HCT116 (cell line): ENCODE measurements at regions not wholly inside any gene's neighbourhood (a gene's known extent, or its start where the extent isn't known, plus 50 kb on each side); places are given as distances from the start of the nearest gene placed in this dataset.

Source experiments
- ATAC-seq: fragments of 200-7000 bp; cut with Tn5 transposase; 2 replicates; pipeline ENCODE4 v1.9.1; 2020; ENCODE audit warnings: mild to moderate bottlenecking, moderate library complexity
- BruUV-seq: library from RNA; stranded (reverse); fragments of 400-500 nt; replicated peaks from 2 replicates; lab custom pipeline; 2021; lab: Mats Ljungman, UMichigan
- CTCF ChIA-PET: fragments of 300-600 bp; sonication (Branson Sonifier 250); formaldehyde crosslinking; loops from one replicate; lab custom pipeline; 2021; ENCODE audit warnings: antibody characterized with exemption; lab: Charles Lee
- POLR2A ChIA-PET: fragments of 300-600, 350-600 bp; sonication (Branson Sonifier 250); formaldehyde crosslinking; loops from one replicate; lab custom pipeline; 2021; ENCODE audit warnings: antibody characterized with exemption; lab: Charles Lee
- RAD21 ChIA-PET, 2 experiments: fragments of 300-600 bp; sonication (Branson Sonifier 250); formaldehyde crosslinking; loops; one replicate each; lab custom pipeline; 2023; ENCODE audit warnings: low total read pairs in 2 of 2; ENCODE audit not compliant: uncharacterized antibody in 2 of 2, unreplicated experiment in 2 of 2, low non-redundant PET in 1 of 2; lab: Charles Lee
- DNase-seq: peaks from one replicate; pipeline ENCODE4 v3.0.0-alpha.2; 2010; ENCODE audit warnings: low read depth, low spot score
- H2AFZ ChIP-seq: fragments of 200-600 bp; shearing (Covaris generic), sonication (generic); 2 replicates; pipeline ENCODE4 v1.6.1; 2017; ENCODE audit warnings: low read depth, mixed run types, mixed read lengths, antibody characterized with exemption, low read length; ENCODE audit not compliant: poor library complexity, severe bottlenecking
- H3K27ac ChIP-seq: 2 replicates; pipeline ENCODE4 v1.5.1; 2012; ENCODE audit warnings: low read depth, low read length
- H3K27me3 ChIP-seq: fragments of 200-600 bp; sonication (generic); 2 replicates; pipeline ENCODE4 v1.6.1; 2016; ENCODE audit warnings: mixed run types, low read length, mixed read lengths; ENCODE audit not compliant: insufficient read depth
- H3K36me3 ChIP-seq, 2 experiments: fragments of 200-500 bp in 1 of 2; fragments of 200-600 bp in 1 of 2; sonication (Bioruptor generic) in 1 of 2; sonication (generic) in 1 of 2; 2 replicates each; pipeline versions ENCODE4 v1.5.1 to v1.6.1; 2014 to 2016; ENCODE audit warnings: low read length in 2 of 2, inconsistent platforms in 1 of 2, mixed read lengths in 1 of 2, mixed run types in 1 of 2; ENCODE audit not compliant: insufficient read depth in 2 of 2, control insufficient read depth in 1 of 2
- H3K4me1 ChIP-seq, 2 experiments: fragments of 200-600 bp in 1 of 2; sonication (generic) in 1 of 2; 2 replicates each; pipeline versions ENCODE4 v1.5.1 to v1.6.1; 2012 to 2017; ENCODE audit warnings: low read length in 2 of 2, inconsistent platforms in 1 of 2, mild to moderate bottlenecking in 1 of 2, mixed read lengths in 1 of 2, mixed run types in 1 of 2, moderate library complexity in 1 of 2; ENCODE audit not compliant: insufficient read depth in 2 of 2, control insufficient read depth in 1 of 2
- H3K4me2 ChIP-seq: fragments of 200-600 bp; sonication (generic); 2 replicates; pipeline ENCODE4 v1.6.1; 2017; ENCODE audit warnings: mixed run types, low read length, mixed read lengths
- H3K4me3 ChIP-seq, 2 experiments: fragments of 200-600 bp in 1 of 2; sonication (generic) in 1 of 2; replicated peaks in 1 of 2; 2 replicates each; pipeline ENCODE4 v1.5.1; 2011 to 2016; ENCODE audit warnings: low read length in 2 of 2, control low read depth in 1 of 2, low read depth in 1 of 2, mild to moderate bottlenecking in 1 of 2, mixed read lengths in 1 of 2, mixed run types in 1 of 2
- H3K79me2 ChIP-seq: fragments of 200-600 bp; sonication (generic); 2 replicates; pipeline ENCODE4 v1.6.1; 2017; ENCODE audit warnings: mild to moderate bottlenecking, mixed run types, low read length, moderate library complexity, mixed read lengths; ENCODE audit not compliant: insufficient read depth
- H3K9ac ChIP-seq: fragments of 200-600 bp; sonication (generic); 2 replicates; pipeline ENCODE4 v1.6.1; 2016; ENCODE audit warnings: low read length, mixed read lengths
- H3K9me2 ChIP-seq: fragments of 200-600 bp; sonication (generic), shearing (Covaris generic); 2 replicates; pipeline ENCODE4 v1.6.1; 2017; ENCODE audit warnings: mixed run types, mild to moderate bottlenecking, moderate library complexity; ENCODE audit not compliant: insufficient read depth
- H3K9me3 ChIP-seq, 2 experiments: fragments of 200-500 bp in 1 of 2; fragments of 200-600 bp in 1 of 2; sonication (Bioruptor generic) in 1 of 2; sonication (generic) in 1 of 2; 2 replicates each; pipeline ENCODE4 v1.6.1; 2014 to 2017; ENCODE audit warnings: low read length in 2 of 2, mixed read lengths in 2 of 2, inconsistent platforms in 1 of 2, low read depth in 1 of 2, mild to moderate bottlenecking in 1 of 2, mixed run types in 1 of 2, moderate library complexity in 1 of 2; ENCODE audit not compliant: control insufficient read depth in 1 of 2, insufficient read depth in 1 of 2
- H4K20me1 ChIP-seq: fragments of 200-600 bp; sonication (generic), shearing (Covaris generic); 2 replicates; pipeline ENCODE4 v1.6.1; 2017; ENCODE audit warnings: mixed run types, mild to moderate bottlenecking, moderate library complexity; ENCODE audit not compliant: insufficient read depth
- ATF3 ChIP-seq: IDR thresholded peaks from 2 replicates; pipeline ENCODE4 v1.6.1; 2012
- CBX3 ChIP-seq: IDR thresholded peaks from 2 replicates; pipeline ENCODE4 v1.6.1; 2012; ENCODE audit warnings: low read depth
- EGR1 ChIP-seq: IDR thresholded peaks from 2 replicates; pipeline ENCODE4 v1.6.1; 2012; ENCODE audit warnings: low read depth
- JUND ChIP-seq: IDR thresholded peaks from 2 replicates; pipeline ENCODE4 v1.6.1; 2012
- POLR2A ChIP-seq: IDR thresholded peaks from 2 replicates; pipeline ENCODE4 v1.7.0; 2011; ENCODE audit warnings: borderline replicate concordance; ENCODE audit not compliant: insufficient read depth, insufficient read length; ENCODE audit errors: extremely low read depth
- SIN3A ChIP-seq: IDR thresholded peaks from 2 replicates; pipeline ENCODE4 v1.6.1; 2012; ENCODE audit warnings: low read depth
- SRF ChIP-seq: IDR thresholded peaks from 2 replicates; pipeline ENCODE4 v1.6.1; 2012; ENCODE audit warnings: low read depth
- TCF7L2 ChIP-seq: IDR thresholded peaks from 2 replicates; pipeline ENCODE4 v1.7.0; 2011; ENCODE audit warnings: borderline replicate concordance, inconsistent platforms; ENCODE audit not compliant: insufficient read depth, insufficient read length; ENCODE audit errors: extremely low read depth
- ZFX ChIP-seq: fragments of 450-650 bp; IDR thresholded peaks from 2 replicates; pipeline ENCODE4 v1.6.1; 2017
- ZNF274 ChIP-seq: fragments of 200-500 bp; sonication (Bioruptor generic); IDR thresholded peaks from 2 replicates; pipeline ENCODE4 v1.6.1; 2014; ENCODE audit warnings: mild to moderate bottlenecking, low read depth, low read length, inconsistent platforms
- intact Hi-C: fragments of 100-400 bp; cut with micrococcal nuclease; formaldehyde crosslinking; loops from 2 replicates; pipeline ENCODE4 v1.10.0; 2022
- TF ChIP-seq, protein P1 (sequence below): IDR thresholded peaks from 2 replicates; pipeline ENCODE4 v1.6.1; 2012; ENCODE audit warnings: low read depth
- TF ChIP-seq, protein P2 (sequence below), 3 experiments: fragments of 200-600 bp in 1 of 3; sonication (generic) in 1 of 3; IDR thresholded peaks in 2 of 3; conservative IDR thresholded peaks in 1 of 3; 2 replicates each; pipeline ENCODE4 v1.5.1; 2012 to 2017; ENCODE audit warnings: low read depth in 2 of 3, low read length in 2 of 3, antibody characterized with exemption in 1 of 3, borderline replicate concordance in 1 of 3, control low read depth in 1 of 3, mild to moderate bottlenecking in 1 of 3, mixed read lengths in 1 of 3, mixed run types in 1 of 3, moderate library complexity in 1 of 3; ENCODE audit not compliant: insufficient read depth in 1 of 3

DNA sequence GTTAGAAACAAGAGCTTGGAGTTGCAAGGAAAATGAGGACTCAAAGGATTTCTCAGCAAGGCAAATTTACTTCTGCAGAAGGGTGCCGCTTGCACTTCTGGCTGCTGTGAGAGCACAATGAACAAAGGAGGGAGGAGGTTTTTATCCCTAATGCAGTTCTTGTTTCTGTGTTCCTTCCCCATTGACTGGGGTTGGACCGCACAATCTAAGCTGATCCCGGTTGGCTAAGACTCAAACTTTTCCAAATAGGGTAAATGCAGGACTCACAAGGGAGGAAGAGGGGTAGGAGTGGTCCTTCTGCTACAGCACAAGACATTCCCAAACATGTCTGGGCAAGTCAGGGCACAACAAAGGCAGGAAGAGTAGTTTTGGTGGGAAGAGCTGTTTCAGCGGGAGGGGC, 249.6 kb upstream of the MOCS1 start:
- intact Hi-C loops, result no loop called here
- Histone ChIP-seq H3K4me1 (no peaks in the 10 kb centered on the region), H3K4me3 (no peak overlapping the region), H3K27ac (no peak overlapping the region), H3K36me3 (no peaks in the 10 kb centered on the region), H3K9me2 (no peaks in the 10 kb centered on the region), H3K27me3 (0 out of 2 replicates have a peak, but pooled peaks cover 9% of the 10 kb centered on the region), H3K4me2 (no peak overlapping the region), H4K20me1 (no peaks in the 10 kb centered on the region), H3K79me2 (no peaks in the 10 kb centered on the region), H3K9me3 (peaks cover 3 to 5% of the 10 kb centered on the region in 2 experiments; a peak in 2 of 4 replicates), H2AFZ (no peak overlapping the region), H3K9ac (no peak overlapping the region)
- DNase-seq, result no peak
- POLR2A ChIA-PET, result no interaction called here
- TF ChIP-seq TCF7L2 (no peak), ZNF274 (no peak), POLR2A (no peak), SIN3A (no peak), CBX3 (no peak), ZFX (no peak), ATF3 (no peak), EGR1 (no peak), SRF (no peak), JUND (no peak)
- TF ChIP-seq, protein P1, sequence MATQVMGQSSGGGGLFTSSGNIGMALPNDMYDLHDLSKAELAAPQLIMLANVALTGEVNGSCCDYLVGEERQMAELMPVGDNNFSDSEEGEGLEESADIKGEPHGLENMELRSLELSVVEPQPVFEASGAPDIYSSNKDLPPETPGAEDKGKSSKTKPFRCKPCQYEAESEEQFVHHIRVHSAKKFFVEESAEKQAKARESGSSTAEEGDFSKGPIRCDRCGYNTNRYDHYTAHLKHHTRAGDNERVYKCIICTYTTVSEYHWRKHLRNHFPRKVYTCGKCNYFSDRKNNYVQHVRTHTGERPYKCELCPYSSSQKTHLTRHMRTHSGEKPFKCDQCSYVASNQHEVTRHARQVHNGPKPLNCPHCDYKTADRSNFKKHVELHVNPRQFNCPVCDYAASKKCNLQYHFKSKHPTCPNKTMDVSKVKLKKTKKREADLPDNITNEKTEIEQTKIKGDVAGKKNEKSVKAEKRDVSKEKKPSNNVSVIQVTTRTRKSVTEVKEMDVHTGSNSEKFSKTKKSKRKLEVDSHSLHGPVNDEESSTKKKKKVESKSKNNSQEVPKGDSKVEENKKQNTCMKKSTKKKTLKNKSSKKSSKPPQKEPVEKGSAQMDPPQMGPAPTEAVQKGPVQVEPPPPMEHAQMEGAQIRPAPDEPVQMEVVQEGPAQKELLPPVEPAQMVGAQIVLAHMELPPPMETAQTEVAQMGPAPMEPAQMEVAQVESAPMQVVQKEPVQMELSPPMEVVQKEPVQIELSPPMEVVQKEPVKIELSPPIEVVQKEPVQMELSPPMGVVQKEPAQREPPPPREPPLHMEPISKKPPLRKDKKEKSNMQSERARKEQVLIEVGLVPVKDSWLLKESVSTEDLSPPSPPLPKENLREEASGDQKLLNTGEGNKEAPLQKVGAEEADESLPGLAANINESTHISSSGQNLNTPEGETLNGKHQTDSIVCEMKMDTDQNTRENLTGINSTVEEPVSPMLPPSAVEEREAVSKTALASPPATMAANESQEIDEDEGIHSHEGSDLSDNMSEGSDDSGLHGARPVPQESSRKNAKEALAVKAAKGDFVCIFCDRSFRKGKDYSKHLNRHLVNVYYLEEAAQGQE, result no peak
- TF ChIP-seq, protein P2, sequence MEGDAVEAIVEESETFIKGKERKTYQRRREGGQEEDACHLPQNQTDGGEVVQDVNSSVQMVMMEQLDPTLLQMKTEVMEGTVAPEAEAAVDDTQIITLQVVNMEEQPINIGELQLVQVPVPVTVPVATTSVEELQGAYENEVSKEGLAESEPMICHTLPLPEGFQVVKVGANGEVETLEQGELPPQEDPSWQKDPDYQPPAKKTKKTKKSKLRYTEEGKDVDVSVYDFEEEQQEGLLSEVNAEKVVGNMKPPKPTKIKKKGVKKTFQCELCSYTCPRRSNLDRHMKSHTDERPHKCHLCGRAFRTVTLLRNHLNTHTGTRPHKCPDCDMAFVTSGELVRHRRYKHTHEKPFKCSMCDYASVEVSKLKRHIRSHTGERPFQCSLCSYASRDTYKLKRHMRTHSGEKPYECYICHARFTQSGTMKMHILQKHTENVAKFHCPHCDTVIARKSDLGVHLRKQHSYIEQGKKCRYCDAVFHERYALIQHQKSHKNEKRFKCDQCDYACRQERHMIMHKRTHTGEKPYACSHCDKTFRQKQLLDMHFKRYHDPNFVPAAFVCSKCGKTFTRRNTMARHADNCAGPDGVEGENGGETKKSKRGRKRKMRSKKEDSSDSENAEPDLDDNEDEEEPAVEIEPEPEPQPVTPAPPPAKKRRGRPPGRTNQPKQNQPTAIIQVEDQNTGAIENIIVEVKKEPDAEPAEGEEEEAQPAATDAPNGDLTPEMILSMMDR (IDR thresholded peaks at IDR 0.05 in 2 of 3, conservative IDR thresholded peaks at IDR 0.05 in 1 of 3; ENCODE audit: borderline replicate concordance in 1 of 3, insufficient read depth in 1 of 3, low read depth in 2 of 3, low read length in 2 of 3), result no peak
- ATAC-seq, result no peak
- CTCF ChIA-PET, result no interaction called here
- BruUV-seq, result no TSS peak
- RAD21 ChIA-PET, result no interaction called here
